ENCODE measurements at regions not wholly inside any gene's neighbourhood (a gene's known extent, or its start where the extent isn't known, plus 50 kb on each side); places are given as distances from the start of the nearest gene placed in this dataset.

DNA sequence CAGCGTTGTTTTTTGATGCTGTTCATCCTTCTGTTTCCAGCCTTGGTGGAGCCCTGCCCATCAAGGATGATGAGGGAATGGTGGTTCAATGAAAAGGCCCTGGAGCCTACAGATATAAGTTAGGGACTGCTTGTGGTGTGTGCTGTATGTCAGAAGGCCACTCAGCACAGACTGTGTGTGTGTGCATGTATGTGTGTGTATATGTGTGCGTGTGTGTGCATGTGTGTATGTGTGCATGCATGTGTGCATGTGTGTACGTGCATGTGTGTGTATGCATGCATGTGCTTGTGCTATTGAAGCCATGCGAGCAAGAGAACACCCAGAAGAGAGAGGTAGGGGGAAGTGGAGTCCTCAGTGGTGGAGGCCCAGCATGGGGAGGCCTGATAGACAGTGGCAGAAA is 304.9 kb downstream of the CYP26B1 start:
- TF ChIP-seq CTCF (IDR thresholded peaks at IDR 0.05; ENCODE audit: control extremely low read depth in 1 of 3, insufficient read depth in 1 of 3, low read depth in 1 of 3, low read length in 3 of 3) (no peak), KDM5A (IDR thresholded peaks at IDR 0.05; ENCODE audit: low read length) (no peak), RAD21 (IDR thresholded peaks at IDR 0.05 in 1 of 2, conservative IDR thresholded peaks at IDR 0.05 in 1 of 2; ENCODE audit: low read depth in 2 of 2, low read length in 2 of 2) (no peak), EGR1 (IDR thresholded peaks at IDR 0.05; ENCODE audit: borderline replicate concordance, low read depth, low read length) (no peak)
